C4-2B (cell line): ENCODE measurements at regions not wholly inside any gene's neighbourhood (a gene's known extent, or its start where the extent isn't known, plus 50 kb on each side); places are given as distances from the start of the nearest gene placed in this dataset.

ENCODE experiments used
- H3K27ac ChIP-seq: fragments of 450-650 bp; 2 replicates; pipeline ENCODE4 v1.5.1; 2017
- ZFX ChIP-seq: fragments of 450-650 bp; IDR thresholded peaks from 2 replicates; pipeline ENCODE4 v1.6.1; 2017
- TF ChIP-seq, protein P1 (sequence below): fragments of 450-650 bp; conservative IDR thresholded peaks from 2 replicates; pipeline ENCODE4 v1.5.1; 2017; ENCODE audit warnings: mild to moderate bottlenecking

DNA sequence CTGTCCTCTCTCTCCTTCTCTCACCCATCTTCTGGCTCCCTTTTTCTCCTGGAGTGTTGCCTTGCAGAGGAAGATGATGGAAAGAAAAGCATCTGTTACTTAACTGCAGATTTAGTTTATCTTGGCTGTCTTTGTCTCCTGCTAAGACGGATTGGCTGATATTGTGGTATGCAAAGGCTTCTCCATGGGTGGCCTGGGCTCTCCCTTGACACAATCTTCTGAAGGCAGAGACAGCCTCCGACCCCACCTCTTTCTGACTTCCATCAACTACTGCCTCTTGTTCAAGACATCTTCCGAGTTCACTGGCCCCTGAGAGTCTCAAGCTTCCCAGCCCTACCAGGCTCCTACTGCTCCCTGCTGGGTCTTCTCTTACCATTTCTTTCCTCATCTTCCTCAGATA lies 403.7 kb downstream of the LRRC70 start:
- H3K27ac ChIP-seq: no peak overlapping the region
- TF ChIP-seq, protein P1, sequence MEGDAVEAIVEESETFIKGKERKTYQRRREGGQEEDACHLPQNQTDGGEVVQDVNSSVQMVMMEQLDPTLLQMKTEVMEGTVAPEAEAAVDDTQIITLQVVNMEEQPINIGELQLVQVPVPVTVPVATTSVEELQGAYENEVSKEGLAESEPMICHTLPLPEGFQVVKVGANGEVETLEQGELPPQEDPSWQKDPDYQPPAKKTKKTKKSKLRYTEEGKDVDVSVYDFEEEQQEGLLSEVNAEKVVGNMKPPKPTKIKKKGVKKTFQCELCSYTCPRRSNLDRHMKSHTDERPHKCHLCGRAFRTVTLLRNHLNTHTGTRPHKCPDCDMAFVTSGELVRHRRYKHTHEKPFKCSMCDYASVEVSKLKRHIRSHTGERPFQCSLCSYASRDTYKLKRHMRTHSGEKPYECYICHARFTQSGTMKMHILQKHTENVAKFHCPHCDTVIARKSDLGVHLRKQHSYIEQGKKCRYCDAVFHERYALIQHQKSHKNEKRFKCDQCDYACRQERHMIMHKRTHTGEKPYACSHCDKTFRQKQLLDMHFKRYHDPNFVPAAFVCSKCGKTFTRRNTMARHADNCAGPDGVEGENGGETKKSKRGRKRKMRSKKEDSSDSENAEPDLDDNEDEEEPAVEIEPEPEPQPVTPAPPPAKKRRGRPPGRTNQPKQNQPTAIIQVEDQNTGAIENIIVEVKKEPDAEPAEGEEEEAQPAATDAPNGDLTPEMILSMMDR: no peak
- no peak for TF ChIP-seq ZFX

GRCh38 chr5:62980884-62981283 lies 402.3 kb downstream of the LRRC70 start:
- no peak overlapping the region for H3K27ac ChIP-seq
- TF ChIP-seq, protein P1: no peak
- no peak for TF ChIP-seq ZFX

DNA sequence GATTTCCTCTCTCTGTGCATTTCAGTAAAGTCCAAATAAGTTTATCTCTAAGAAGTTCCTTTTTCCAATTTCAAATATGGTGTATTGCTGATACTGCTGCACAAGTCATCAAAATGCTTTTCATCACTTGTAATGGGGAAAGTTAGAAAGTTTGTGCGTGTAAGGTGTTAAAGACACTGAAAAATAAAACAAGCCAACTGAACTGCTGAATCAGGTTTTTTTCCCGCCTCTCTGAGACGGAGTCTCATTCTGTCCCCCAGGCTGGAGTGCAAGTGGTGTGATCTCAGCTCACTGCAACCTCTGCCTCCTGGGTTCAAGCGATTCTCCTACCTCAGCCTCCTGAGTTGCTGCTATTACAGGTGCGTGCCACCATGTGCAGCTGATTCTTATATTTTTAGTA lies 400.9 kb downstream of the LRRC70 start:
- H3K27ac ChIP-seq: no peak overlapping the region
- TF ChIP-seq, protein P1: no peak
- no peak for TF ChIP-seq ZFX

- H3K27ac ChIP-seq: no peak overlapping the region
- TF ChIP-seq, protein P1: no peak
- no peak for TF ChIP-seq ZFX
These were observed 399.0 kb downstream of the LRRC70 start for GRCh38 chr5:62977661-62978060.

DNA sequence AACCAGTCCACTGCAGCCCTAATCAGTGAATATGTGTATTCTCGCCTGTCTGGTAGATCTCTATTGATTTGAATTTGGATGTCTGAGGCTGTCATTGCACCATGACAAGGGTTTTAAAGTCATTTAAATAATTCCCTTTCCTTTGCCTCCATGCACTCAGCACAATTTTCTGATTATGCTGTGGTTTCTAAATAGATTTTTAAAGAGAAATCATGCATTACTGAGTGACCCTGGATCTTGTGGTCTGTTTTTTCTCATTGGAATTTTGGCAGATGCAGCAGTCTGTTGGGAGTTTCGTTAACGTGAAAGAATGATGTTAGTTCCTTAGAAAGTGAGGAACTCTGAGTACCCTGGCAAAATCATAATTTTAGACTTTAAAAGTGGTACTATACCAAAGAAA lies 396.0 kb downstream of the LRRC70 start:
- no peak overlapping the region for H3K27ac ChIP-seq
- no peak for TF ChIP-seq ZFX
- TF ChIP-seq, protein P1: no peak

- no peak overlapping the region for H3K27ac ChIP-seq
- TF ChIP-seq, protein P1: no peak
- no peak for TF ChIP-seq ZFX
These were observed 390.9 kb downstream of the LRRC70 start for GRCh38 chr5:62969409-62970120.

GRCh38 chr5:62964428-62964827 lies 385.8 kb downstream of the LRRC70 start:
- no peak overlapping the region for H3K27ac ChIP-seq
- TF ChIP-seq ZFX: no peak
- TF ChIP-seq, protein P1: no peak
